ENCODE measurements at regions not wholly inside any gene's neighbourhood (a gene's known extent, or its start where the extent isn't known, plus 50 kb on each side); places are given as distances from the start of the nearest gene placed in this dataset.

GRCh38 chr4:177574446-177574845, 132.2 kb upstream of the AGA start:
- no peak for DNase-seq

GRCh38 chr4:177579649-177580048, 137.4 kb upstream of the AGA start:
- no peak for DNase-seq

GRCh38 chr4:177582992-177583391, 140.8 kb upstream of the AGA start:
- no peak for DNase-seq

DNA sequence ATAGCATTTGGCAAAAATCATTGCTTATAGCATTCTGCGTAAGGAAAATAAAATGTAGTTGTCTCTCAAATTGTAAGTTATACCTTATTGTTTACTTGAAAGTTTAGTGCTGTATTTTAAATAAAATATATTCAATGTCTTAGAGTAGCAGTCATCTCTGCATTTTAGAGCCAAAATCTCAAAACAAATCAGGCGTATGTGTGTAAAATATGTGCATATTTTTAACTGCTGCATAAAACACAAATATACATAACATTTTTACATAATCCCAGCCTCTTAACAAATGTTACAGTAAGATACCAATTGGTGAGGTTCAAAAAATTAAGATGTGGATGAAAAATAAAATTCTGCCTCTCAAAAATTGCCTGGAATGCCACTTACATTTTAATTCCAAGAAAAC, 145.8 kb upstream of the AGA start:
- DNase-seq, result no peak

DNA sequence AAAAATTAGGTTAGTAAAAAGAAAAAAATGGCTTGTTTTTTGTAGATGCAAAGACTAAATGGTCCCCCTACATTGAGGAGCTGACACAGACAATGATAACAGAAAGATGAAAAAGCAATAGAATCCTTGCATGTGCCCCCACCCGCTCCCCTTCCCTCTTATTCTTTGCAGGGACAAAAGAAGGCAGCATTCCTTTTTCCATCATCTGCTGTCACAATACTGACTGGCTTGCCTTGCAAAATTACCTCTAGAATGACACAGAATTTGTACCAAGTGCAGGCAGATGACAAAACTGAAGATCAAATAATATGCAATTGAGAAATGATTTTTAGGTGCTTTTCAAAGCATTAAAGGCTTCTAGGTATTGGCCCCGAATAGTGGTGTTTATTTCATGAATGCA, 153.1 kb upstream of the AGA start:
- DNase-seq, result no peak

DNA sequence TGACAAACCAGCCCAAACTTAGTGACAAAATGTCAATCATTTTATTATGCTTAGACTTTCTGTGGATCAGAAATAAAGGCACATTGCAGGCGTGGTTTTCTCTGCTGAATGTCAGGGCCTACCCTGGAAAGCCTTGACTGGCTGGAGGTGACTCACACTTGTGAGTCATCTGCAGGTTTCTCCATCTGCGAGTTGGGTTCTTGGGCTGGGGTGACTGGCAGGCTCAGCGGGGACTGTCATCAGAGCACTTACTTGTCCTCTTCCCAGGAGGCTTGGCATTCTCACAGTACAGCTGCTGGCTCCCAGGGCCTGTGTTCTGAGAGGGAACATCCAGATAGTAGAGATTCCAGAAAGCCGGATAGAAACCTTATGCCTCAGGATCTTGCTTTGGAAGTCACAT, 153.8 kb upstream of the AGA start:
- DNase-seq, result no peak

DNA sequence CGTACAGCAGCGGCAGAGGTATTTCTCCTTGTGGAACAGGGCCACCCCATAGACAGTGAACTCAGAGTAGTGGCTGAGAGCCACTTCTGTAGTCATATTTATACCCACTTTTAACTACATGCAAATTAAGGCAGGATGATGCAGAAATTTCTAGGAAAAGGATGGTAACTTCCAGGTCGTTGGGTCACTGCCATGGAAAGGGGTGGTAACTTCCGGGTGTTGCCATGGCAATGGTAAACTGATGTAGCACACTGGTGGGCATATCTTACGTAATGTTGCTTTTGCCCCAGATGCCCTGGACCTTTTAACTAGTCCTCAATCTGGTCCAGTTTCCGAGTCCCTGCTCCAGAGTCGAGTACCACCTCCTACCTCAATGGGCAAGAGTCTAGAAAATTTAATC, 154.8 kb upstream of the AGA start:
- DNase-seq, result no peak

DNA sequence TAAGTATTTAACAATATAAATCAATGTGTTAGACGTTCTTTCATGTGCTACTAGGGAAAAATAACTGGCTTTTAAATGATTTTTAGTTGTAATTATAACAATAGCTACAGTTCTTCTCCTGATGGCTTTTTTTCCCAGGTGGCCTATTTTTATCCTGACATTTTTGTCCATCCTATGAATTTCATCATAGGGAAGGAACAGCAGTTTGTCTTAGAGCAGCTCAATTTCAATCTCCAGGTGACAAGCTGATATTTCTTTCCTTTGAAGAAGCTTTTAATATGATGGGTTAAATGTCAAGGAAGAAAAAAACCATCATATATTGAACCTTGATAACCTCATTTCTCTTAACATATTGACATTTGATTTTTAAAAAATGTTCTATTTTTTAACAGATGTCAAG, 163.0 kb upstream of the AGA start:
- no peak for DNase-seq

- DNase-seq, result no peak
These were observed 164.9 kb upstream of the AGA start for GRCh38 chr4:177607111-177607573.

GRCh38 chr4:177611974-177612664, 169.9 kb upstream of the AGA start:
- DNase-seq, result no peak

- DNase-seq, result no peak
These were observed 170.4 kb upstream of the AGA start for GRCh38 chr4:177612684-177613083.

DNA sequence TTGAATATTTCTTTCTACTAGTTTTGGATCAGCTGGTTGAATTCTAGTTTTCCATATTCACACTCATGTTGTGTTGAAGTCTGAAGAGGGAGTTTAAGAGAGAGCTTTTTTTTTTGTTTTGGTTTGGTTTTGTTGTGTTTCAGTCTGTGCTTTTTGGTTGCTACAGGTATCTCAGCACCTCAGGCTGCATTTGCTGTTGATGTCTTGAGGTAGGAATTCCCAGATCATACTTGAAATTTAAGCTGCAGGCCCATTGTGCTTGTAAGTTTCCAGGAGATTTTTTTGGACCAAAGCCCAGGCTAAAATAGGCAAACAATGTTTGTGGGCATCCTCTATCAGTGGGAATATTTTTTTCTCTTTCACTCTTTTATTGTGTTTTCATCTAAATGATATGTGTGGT, 190.2 kb upstream of the AGA start:
- DNase-seq, result no peak

GRCh38 chr4:177638871-177639270, 196.6 kb upstream of the AGA start:
- no peak for DNase-seq

- no peak for DNase-seq
These were observed 198.6 kb upstream of the AGA start for GRCh38 chr4:177640864-177641263.

GRCh38 chr4:177660223-177660622, 218.0 kb upstream of the AGA start:
- no peak for DNase-seq

DNA sequence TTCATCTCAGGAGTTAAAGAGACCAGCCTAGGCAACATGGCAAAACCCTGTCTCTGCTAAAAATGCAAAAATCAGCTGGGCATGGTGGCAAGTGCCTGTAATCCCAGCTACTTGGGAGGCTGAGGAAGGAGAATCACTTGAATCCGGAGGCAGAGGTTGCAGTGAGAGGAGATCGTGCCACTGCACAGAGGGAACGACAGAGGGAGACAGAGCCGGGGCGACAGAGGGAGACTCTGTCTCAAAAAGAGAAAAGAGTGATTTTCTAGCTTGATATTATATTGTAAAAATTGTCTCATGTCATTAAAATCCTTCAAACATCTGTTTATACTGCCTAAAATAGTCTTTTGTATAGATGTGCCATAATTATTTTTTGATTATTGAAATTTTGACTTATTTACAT, 225.4 kb upstream of the AGA start:
- no peak for DNase-seq

GRCh38 chr4:177671387-177671786, 229.2 kb upstream of the AGA start:
- DNase-seq, result no peak

DNA sequence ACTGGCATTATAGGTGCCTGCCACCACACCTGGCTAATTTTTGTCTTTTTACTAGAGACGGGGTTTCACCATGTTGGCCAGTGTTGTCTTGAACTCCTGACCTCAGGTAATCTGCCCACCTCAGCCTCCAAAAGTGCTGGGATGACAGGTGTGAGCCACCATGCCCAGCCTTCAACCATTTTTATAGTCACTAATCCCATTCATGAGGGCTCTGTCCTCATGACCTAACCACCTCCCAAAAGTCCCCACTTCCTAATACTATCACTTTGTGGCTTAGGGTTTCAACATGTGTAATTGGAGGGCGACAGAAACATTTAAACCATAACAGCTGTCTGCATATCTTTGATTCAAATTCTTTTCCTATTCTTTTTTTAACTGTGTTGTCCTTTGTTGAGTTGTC, 229.6 kb upstream of the AGA start:
- no peak for DNase-seq

- DNase-seq, result no peak
These were observed 231.8 kb upstream of the AGA start for GRCh38 chr4:177673985-177674489.

GRCh38 chr4:177680308-177680707, 238.1 kb upstream of the AGA start:
- no peak for DNase-seq

DNA sequence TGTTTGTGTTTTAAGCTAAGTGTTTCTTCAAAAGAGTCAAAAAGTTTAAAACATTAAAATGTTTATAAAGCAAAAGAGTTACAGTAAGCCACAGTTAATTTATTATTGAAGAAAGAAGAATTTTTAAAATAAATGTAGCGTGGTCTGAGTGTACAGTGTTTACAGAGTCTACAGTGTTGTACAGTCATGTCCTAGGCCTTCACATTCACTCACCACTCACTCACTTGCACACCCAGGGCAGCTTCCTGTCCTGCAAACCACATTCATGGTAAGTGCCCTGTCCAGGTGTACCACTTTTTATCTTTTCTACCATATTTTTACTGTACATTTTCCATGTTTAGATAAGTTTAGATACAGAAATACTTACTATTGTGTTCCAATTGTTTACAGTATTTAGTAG, 239.7 kb upstream of the AGA start:
- DNase-seq, result no peak

- DNase-seq, result no peak
These were observed 244.9 kb upstream of the AGA start for GRCh38 chr4:177687117-177687516.

DNA sequence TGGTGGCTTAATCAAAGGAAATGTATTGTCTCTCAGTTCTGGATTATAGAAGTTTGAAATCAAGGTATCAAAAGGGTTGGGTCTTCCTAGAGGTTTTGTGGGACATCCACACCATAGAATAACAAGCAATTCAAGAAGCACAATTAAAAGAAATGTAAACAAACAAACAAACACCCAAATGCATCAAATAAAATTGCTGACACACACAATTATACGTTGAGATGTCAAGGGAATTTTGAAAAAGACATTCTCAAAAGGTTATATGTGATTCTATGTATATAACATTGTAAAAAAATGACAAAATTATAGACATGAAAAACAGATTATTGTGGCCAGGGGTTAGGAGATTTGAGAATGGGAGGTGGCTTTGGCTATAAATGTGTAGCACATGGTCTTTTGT, 250.7 kb upstream of the AGA start:
- DNase-seq, result no peak

DNA sequence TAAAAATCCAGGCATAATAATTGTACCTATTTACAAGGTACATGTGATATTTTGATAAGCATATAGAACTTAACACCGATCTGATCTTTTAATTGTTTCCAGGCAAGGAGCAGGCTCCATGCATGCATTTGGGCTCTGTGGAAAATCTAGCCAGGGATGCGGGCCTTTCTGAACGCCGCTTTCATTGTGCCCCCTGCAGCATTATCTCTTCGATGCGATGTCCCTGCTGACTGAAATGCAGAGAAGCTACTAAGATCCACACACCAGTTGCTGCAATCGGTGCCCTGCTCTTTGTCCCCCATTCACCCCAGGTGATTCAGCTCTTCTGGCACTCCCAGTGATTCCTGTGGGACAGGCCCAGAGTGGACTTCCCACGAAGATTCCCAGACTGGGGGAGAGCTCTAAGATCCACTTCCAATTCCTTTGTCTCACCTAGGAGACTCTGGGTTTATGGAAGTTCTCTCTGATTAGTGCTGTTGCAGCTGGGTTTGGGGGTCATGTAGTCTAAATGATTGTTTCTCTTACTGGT, 254.3 kb upstream of the AGA start:
- DNase-seq, result no peak
